HFF-Myc (cell line): ENCODE measurements at regions not wholly inside any gene's neighbourhood (a gene's known extent, or its start where the extent isn't known, plus 50 kb on each side); places are given as distances from the start of the nearest gene placed in this dataset.

Experiments
- DNase-seq: peaks from one replicate; pipeline ENCODE4 v3.0.0-alpha.2; 2011; ENCODE audit warnings: low read depth; ENCODE audit errors: extremely low read depth
- H3K4me3 ChIP-seq: replicated peaks from 2 replicates; pipeline ENCODE4 v1.5.1; 2011; ENCODE audit warnings: low read depth, mild to moderate bottlenecking, control low read depth, low read length
- TF ChIP-seq, protein P1 (sequence below): IDR thresholded peaks from 2 replicates; pipeline ENCODE4 v1.5.1; 2012; ENCODE audit warnings: mild to moderate bottlenecking, low read depth, low read length, control low read depth; ENCODE audit errors: missing control alignments

DNA sequence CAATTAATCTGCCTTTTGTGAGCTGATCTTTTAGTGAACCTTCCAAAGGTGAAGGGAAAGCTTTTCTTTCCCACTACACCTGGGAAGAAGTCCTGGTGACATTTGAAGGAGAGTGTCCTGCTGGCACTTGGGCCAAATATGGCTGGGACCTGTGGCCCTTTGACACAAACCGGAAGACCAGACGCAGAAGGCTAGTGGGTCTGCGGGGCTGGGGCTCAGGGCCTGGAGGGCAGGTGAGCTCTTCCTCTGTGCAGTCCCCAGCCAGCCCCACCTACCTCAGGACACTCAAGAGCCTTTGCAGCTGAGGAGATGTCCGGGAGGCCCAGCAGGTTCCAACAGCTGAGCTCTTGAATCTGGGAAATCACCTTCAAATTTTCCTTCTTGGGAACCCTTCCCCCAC, 138.0 kb upstream of the THY1 start:
- TF ChIP-seq, protein P1, sequence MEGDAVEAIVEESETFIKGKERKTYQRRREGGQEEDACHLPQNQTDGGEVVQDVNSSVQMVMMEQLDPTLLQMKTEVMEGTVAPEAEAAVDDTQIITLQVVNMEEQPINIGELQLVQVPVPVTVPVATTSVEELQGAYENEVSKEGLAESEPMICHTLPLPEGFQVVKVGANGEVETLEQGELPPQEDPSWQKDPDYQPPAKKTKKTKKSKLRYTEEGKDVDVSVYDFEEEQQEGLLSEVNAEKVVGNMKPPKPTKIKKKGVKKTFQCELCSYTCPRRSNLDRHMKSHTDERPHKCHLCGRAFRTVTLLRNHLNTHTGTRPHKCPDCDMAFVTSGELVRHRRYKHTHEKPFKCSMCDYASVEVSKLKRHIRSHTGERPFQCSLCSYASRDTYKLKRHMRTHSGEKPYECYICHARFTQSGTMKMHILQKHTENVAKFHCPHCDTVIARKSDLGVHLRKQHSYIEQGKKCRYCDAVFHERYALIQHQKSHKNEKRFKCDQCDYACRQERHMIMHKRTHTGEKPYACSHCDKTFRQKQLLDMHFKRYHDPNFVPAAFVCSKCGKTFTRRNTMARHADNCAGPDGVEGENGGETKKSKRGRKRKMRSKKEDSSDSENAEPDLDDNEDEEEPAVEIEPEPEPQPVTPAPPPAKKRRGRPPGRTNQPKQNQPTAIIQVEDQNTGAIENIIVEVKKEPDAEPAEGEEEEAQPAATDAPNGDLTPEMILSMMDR: no peak

DNA sequence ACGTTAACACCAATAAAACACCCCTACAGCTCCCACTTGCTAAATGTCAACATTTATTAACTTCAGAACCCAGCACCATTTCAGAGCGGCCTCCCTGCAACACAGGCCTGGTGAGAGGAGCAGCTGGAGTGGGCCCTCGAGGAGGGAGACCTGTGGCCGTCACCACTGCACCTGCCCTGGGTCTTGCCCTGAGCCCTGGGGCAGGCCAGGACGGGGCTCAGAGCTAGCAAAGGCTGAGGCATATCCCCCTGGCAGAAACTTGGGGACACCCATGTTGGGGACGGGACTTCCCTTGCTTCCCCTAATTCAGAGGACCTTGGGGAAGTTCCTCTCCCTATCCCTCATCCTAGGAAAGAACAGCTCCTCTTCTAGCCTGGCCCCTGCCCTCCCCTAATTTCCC, 137.3 kb upstream of the THY1 start:
- no peak overlapping the region for H3K4me3 ChIP-seq
- DNase-seq: no peak
- TF ChIP-seq, protein P1: no peak

More for the DNA sequence above, 138.0 kb upstream of the THY1 start:
- no peak for DNase-seq
- H3K4me3 ChIP-seq: no peak overlapping the region

DNA sequence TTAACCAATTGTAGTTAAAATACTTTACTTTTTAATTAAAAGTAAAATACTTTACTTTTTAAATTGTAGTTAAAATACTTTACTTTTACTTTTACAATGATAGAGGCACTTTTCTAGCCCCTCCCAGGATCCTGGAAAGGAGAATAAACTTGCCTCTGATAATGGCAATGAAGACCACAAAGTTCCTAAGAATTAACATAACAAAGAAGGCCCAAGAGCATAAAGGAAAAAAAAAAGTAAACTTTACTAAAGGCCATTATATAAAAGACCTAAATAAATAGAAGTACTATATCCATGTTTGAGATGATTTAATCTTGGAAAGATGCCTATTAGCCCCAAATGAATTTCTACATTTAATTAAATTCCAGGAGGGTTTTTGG, 129.1 kb upstream of the THY1 start:
- no peak for DNase-seq

DNA sequence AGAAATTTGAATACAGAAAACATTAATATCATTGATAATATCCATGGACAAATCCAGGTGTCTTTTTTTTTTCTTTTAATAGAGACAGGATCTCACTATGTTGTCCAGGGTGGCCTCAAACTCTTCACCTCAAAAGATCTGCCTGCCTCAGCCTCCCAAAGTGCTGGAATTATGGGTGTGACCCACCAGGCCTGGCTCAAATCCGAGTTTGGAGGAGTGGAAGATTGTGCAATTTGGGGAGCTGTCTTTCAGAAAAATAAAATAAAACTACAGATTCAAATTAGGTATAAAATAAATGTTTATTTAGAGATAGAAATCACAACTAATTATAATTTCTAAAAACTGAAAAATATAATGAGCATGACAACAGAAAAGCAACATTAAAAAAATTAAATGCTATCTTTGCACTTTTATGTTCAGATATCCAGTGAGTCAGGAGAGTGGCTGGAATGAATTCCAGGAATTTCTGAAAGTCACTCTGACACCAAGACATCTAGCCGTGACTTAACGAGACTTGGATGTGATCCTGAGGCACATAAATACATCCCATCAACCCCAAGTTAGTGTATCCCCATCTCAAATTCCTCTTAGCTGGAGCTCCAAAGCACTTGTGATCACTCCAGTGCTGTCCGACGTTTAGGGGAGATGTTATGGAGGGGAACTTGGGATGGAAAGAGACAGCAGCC, 128.6 kb upstream of the THY1 start:
- H3K4me3 ChIP-seq: no peak overlapping the region
- TF ChIP-seq, protein P1: no peak

More for the DNA sequence above, 129.1 kb upstream of the THY1 start:
- TF ChIP-seq, protein P1: no peak
- no peak overlapping the region for H3K4me3 ChIP-seq

DNA sequence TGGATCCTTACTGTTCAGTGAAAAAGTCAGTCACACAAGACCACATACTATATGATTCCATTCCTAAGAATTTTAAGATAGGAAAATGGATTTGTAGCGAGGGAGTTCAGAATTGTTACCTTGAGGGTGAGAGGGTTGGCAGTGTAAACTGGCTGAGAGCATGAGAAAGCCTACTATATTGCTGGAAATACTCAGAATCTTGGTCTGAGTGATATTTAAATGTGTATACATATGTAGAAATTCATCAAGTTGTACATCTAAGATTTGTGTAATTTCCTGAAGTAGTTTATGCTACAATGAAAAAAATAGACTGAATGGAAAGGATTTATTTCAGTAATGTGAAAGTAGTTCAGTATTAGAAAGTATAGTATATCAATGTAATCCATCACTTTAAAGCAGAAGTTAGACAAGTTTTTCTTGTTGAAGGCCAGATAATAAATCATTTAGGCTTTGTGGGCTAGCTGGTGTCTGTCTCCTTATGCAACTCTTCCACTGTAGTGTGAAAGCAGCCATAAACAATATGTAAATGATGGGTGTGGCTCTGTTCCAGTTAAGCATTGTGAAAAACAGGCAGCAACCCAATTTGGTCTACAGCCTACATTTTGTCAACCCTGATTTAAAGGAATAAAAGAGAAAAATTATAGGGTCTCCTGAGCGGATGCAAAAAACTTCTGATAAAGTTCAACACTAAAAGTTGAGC, 127.2 kb upstream of the THY1 start:
- DNase-seq: no peak
- TF ChIP-seq, protein P1: no peak
- H3K4me3 ChIP-seq: no peak overlapping the region

More for the DNA sequence above, 128.6 kb upstream of the THY1 start:
- DNase-seq: no peak

DNA sequence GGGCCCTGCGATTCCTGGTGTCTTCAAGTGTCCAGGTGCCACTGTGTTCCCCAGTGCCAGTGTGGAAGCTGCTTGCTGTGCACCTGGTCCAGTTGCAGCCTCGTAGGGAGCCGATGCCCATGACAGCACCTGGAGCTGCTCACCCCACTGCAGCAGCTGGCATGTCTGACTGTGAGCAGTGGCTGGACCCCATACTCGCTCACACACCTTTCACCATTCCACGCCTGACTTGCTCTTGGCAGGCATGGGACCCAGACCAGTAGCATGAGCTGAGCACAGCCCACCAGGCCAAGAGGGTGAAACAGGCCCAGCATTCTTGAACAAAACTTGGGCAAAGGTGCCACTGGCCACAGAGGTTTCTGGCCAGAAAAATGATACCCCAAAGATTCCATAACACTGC, 124.5 kb upstream of the THY1 start:
- H3K4me3 ChIP-seq: no peak overlapping the region
- DNase-seq: no peak
- TF ChIP-seq, protein P1: no peak
